ENCODE measurements at regions not wholly inside any gene's neighbourhood (a gene's known extent, or its start where the extent isn't known, plus 50 kb on each side); places are given as distances from the start of the nearest gene placed in this dataset.

DNA sequence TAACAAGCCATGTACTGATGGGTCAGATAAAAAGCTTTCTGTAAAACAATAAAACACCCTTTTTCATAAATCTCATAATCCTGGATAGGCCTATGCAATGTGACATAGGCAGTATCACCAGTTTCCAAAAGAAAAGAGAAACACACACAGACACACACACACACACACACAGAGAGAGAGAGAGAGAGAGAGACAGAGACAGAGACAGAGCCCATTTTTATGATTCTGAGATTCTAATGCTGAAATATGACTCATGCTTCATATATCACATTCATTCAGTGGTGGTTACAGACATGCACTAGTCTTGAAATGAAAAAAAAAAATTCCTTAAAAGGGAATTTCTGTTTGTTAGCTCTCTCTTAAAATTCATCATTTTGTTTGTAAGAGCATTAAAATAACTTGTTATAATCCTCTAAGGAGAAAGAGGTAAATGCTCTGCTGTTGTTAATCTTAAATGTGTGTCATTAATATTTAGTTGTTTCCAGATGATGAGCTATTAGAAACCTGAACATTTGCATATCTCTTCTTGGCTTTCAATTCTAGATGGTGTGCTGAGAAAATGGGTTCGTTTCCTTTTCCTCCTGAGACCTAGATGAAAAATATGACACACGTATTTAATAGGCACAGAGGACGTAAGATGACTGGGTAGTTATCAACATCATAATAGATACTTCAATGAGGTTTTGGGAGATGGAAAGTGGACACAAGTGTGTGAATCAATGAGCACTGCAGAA lies 1598.7 kb upstream of the ACVR2A start:
- DNase-seq = no peak

- DNase-seq = no peak
These were observed 1600.0 kb upstream of the ACVR2A start for GRCh38 chr2:146244830-146245229.

DNA sequence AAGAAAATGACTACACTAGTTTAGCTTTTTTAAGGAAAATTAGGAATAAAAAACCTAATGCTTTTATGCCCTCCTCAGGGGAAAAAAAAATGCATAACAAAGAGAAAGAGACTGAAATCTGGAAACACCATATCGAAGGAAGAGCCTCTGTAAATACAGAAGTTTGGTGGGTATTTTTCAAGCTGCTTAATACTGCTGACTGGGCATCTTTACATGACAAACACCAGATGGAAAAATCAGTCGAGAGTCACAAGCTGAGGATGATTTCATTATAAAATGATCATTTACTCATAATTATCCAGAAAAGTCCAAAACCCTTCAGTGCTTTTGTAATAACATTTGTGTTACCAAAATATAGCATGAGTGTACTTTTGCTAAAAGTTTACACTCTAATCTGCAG lies 1600.7 kb upstream of the ACVR2A start:
- DNase-seq = no peak

DNA sequence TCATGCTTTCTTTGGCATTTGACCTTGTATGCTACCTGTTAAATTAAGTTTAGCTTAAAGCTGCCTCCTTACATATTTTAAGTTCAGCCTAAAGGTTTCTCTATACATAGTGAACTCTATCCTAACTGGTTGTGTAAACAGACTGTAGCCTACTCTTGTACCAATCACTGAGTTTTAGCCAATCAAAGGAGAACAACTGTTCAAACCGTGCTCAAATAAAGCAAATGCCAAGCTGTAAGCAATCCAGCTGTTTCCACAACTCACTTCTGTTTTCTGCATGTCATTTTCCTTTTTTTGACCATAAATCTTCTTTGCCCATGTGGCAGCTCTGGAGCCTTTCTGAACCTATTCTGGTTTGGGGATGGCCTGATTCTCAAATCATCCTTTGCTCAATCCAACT lies 1603.8 kb upstream of the ACVR2A start:
- DNase-seq = no peak

- DNase-seq = no peak
These were observed 1604.4 kb upstream of the ACVR2A start for GRCh38 chr2:146240391-146240790.

DNA sequence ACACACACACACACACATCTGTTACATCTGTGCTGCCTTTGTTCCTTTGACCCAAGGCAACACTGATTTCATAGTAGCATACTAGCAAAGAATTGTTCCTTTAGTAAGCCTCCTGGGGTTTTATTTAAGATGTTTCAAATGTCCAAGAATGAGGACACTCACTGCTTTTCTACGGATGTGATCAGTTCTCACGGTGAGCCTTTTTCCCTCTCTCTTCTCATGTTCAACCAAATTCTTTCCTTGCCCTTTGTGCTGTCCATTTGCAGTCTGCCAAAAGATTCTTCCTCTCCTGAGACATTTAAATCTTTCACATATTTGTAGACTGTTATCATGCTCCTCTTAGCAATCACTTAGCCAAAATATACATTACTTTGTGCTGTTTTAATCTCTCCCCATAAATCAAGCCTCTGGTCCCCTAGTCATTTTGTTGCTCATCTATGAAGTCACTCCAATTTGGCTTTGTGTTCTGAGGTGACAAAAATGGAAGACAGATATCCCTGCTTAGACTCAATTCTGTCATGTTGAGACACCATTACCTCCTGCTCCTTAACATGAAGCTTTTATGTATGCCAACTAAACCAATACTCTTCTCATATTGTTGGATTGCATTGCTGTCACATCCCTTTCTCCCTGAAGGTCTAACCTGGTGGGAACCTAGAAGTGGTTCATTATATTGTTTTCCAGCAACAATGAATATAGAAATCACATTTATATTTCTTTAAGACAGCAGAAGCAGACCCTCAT lies 1605.3 kb upstream of the ACVR2A start:
- DNase-seq = no peak

DNA sequence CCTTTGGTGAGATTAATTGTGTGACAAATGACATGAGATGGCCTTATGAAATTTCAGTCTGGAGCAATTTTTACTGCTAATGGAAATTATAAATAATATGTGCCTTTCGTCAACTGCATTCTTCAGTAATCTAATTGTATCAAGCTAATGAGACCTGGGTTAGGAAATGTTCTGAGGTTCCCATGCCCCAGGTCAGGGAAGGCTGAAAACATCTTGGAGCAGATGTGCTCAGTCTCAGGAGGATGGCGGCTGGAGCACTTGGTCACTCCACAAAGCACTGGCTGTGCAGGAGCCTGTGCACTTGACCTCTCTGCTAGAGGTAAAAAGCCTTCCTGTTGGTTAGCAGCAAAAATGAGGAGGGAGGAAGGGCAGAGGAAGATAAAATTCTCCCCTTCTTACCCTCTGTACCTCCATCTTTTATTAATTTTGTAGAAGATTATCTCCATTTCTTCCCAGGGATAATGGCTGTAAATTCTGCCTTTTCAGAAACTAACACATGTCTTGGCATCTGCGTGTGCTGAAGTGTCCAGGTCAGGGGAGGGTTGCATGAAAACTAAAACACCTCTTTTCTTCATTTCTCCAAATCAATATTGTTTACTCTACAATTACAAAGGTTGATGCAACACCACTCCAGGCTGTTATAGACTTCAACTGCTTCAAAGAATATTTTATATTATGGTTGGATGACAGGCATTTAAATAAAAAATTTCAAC lies 1606.4 kb upstream of the ACVR2A start:
- no peak for DNase-seq

DNA sequence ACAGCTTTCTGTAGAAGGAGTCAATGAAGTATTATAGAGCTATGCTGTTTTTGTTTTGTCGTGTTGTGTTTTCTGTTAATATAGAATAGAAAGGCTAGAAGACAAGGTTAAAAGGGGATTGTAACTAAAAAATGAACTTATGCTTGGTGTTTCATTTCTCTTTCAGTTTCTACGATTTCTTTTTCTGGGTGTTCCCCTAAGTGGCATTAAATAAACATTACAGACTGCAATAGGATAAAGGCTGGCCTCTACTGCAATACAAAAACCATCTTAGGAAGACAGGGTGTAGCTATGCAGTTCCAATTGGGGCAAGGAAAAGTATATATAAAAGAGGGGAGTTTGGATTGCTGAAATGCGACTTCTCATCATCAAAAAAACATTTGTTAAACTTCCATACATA lies 1609.7 kb upstream of the ACVR2A start:
- no peak for DNase-seq

DNA sequence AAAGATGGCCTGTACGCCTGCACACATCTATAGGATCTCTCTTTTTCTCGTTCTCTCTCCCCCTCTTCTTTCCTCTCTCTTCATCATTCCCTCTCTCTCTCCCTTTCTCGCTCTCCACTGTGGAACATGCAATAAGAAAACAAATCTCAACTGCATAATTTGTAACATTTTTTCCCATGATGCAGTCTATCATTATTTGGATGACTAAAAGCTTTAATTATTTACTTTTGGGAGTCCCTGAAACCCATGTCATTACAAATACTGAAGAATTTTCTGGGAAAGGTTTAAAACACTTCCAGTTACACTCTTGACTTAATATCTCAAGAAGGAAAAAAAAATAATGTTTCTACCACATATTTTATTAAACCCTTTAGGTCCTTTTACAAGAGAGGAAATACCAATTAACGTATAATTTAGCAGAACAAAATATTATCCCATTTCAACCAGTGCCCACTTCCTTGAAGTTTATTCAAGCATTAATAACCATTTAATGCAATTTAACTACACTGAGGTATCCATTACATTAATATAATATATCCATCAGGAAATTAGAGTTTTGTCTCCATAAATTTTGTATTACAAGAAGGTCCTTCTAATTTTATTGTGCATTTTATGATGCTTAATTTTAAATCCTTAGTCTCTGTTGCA lies 1615.2 kb upstream of the ACVR2A start:
- no peak for DNase-seq

GRCh38 chr2:146228466-146229058 lies 1616.3 kb upstream of the ACVR2A start:
- no peak for DNase-seq

- DNase-seq = no peak
These were observed 1616.8 kb upstream of the ACVR2A start for GRCh38 chr2:146228020-146228393.

- no peak for DNase-seq
These were observed 1617.4 kb upstream of the ACVR2A start for GRCh38 chr2:146227152-146228019.

DNA sequence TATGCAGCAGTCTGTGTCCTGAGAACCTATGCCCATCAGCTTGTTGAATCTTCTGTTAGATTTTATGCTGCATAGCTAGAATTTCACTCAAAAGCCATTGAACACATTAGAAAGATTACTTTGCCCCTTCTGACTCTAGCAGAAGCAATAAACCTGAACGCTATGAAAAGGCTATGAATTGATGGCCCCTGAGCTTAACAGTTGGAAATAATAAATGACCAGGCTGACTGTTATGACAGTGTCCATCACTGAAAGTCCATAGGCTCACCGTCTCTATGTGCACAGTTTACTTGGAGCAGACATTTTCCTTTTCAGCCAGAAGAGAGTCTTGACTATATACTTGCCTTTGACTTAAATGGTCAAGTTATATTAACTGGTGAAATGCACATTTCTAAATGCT lies 1618.8 kb upstream of the ACVR2A start:
- DNase-seq = no peak

DNA sequence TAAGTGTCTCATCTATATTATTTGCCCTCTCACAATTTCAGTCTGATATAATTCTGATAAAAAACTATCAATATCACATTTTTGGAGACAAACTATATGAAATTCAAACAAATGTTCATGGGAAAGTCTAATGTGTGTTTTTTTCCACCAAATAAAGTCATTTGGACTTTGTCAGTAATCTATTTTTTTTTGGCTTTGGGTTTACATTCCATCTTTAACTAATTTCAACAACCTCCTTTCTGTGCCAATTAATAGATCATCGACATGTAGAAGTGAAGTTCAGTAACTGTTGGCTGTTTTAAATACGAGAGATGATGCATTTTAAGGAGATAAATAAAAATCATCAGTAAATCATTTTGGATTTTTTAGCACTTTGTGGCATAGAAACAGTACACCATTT lies 1623.0 kb upstream of the ACVR2A start:
- no peak for DNase-seq

DNA sequence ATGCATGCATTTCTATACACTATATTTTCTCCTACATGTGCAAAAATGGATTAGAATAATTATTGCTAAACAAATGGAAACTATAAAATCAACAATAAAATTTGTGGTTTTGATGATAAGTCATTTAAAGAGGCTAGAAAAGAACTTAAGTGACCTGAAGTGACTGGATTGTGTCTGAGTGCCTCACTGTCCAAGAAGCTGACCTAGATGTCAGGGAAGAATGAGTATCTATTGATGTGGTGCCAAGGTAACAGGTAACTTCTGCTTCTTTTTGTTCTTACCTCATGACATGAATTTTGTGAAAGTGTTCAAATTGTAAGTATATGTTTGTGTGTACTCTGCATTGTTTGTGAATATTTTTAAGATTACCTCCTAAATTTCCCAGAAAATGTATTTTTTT lies 1623.9 kb upstream of the ACVR2A start:
- DNase-seq = no peak

- DNase-seq = no peak
These were observed 1630.4 kb upstream of the ACVR2A start for GRCh38 chr2:146214394-146214929.

GRCh38 chr2:146213674-146214073 lies 1631.2 kb upstream of the ACVR2A start:
- DNase-seq = no peak

DNA sequence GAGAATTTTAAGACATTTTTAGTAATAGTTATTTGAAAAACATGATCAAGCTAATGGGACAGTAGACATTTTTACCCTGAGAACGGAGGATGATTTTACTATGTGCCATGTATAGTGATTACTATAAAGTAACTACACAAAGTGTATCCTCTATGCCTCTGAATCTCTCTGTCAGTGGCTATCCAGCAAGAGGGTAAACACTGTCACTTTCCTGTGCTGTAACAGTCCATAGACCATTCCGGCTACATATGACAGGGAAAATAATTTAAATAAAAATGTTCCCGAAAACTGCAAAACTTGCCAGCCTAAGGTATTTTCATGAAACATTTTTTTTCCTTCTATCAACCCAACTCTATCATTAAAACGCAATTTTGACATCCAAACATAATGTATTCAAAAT lies 1632.2 kb upstream of the ACVR2A start:
- no peak for DNase-seq

DNA sequence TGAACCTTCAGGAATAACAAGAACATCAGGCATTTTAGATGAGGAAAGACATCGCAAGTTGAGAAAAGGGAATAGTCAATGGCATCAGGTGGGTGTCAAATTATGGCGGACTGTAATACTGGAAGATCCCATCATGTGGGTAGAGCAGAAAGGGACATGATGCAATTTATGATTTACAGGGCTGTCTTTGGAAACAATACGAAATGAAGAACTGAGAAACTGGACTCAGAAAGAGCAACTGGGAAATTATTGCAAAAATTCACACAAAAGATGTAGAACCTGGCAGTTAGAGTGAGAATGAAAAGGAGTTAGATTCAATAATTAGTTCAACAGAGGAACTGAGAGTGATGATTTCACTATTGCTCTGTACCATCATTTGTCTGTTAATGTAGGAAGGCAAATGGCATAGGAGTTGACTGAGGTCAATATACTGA lies 1635.0 kb upstream of the ACVR2A start:
- no peak for DNase-seq

GRCh38 chr2:146207901-146208300 lies 1636.9 kb upstream of the ACVR2A start:
- no peak for DNase-seq

- DNase-seq = no peak
These were observed 1637.4 kb upstream of the ACVR2A start for GRCh38 chr2:146207417-146207816.
